ENCODE measurements at regions not wholly inside any gene's neighbourhood (a gene's known extent, or its start where the extent isn't known, plus 50 kb on each side); places are given as distances from the start of the nearest gene placed in this dataset.

GRCh38 chr1:60893136-60893930 is 189.0 kb upstream of the NFIA start:
- H3K4me3 ChIP-seq: no peak overlapping the region
- no peaks in the 10 kb centered on the region for H3K27me3 ChIP-seq
- H3K9ac ChIP-seq: no peak overlapping the region
- no peak for TF ChIP-seq Cebpa-rat (IDR thresholded peaks at IDR 0.05)
- H4K20me1 ChIP-seq: no peaks in the 10 kb centered on the region
- no peak overlapping the region for H3K4me2 ChIP-seq
- peaks cover 0 to 9% (median 0%) of the 10 kb centered on the region in 10 experiments; a peak in 3 of 20 replicates for H3K4me1 ChIP-seq
- no peak overlapping the region for H3K27ac ChIP-seq
- H3K36me3 ChIP-seq: no peaks in the 10 kb centered on the region
- no peaks in the 10 kb centered on the region for H3K9me3 ChIP-seq (replicated peaks in 1 of 11)

GRCh38 chr1:60891765-60892164 is 190.6 kb upstream of the NFIA start:
- Histone ChIP-seq H3K27ac (no peak overlapping the region), H3K9me3 (replicated peaks in 1 of 11) (no peaks in the 10 kb centered on the region), H4K20me1 (no peaks in the 10 kb centered on the region), H3K4me2 (no peak overlapping the region), H3K27me3 (no peaks in the 10 kb centered on the region), H3K4me3 (no peak overlapping the region), H3K4me1 (peaks cover 0 to 9% (median 0%) of the 10 kb centered on the region in 10 experiments; a peak in 3 of 20 replicates), H3K9ac (no peak overlapping the region), H3K36me3 (no peaks in the 10 kb centered on the region)
- no peak for TF ChIP-seq Cebpa-rat (IDR thresholded peaks at IDR 0.05)

- no peak for TF ChIP-seq Cebpa-rat (IDR thresholded peaks at IDR 0.05)
- no peaks in the 10 kb centered on the region for H3K9me3 ChIP-seq (replicated peaks in 1 of 11)
- H4K20me1 ChIP-seq: no peaks in the 10 kb centered on the region
- H3K27me3 ChIP-seq: no peaks in the 10 kb centered on the region
- no peak overlapping the region for H3K27ac ChIP-seq
- H3K4me2 ChIP-seq: no peak overlapping the region
- no peaks in the 10 kb centered on the region for H3K36me3 ChIP-seq
- H3K4me3 ChIP-seq: no peak overlapping the region
- peaks cover 0 to 9% (median 0%) of the 10 kb centered on the region in 10 experiments; a peak in 3 of 20 replicates for H3K4me1 ChIP-seq
- no peak overlapping the region for H3K9ac ChIP-seq
These were observed 191.1 kb upstream of the NFIA start for GRCh38 chr1:60891281-60891680.

GRCh38 chr1:60890664-60891063 is 191.7 kb upstream of the NFIA start:
- Histone ChIP-seq H3K27ac (no peak overlapping the region), H3K4me1 (peaks cover 0 to 9% (median 0%) of the 10 kb centered on the region in 10 experiments; a peak in 3 of 20 replicates), H4K20me1 (no peaks in the 10 kb centered on the region), H3K36me3 (no peaks in the 10 kb centered on the region), H3K9ac (peak overlapping the region in 1 of 11 experiments; percentile 16; a peak in 1 of 22 replicates), H3K4me2 (peak overlapping the region in 2 of 11 experiments; percentile 10 to 33; a peak in 1 of 22 replicates), H3K9me3 (replicated peaks in 1 of 11) (no peaks in the 10 kb centered on the region), H3K27me3 (no peaks in the 10 kb centered on the region), H3K4me3 (no peak overlapping the region)
- no peak for TF ChIP-seq Cebpa-rat (IDR thresholded peaks at IDR 0.05)

GRCh38 chr1:60889709-60890108 is 192.7 kb upstream of the NFIA start:
- Histone ChIP-seq H3K4me2 (no peak overlapping the region), H4K20me1 (no peaks in the 10 kb centered on the region), H3K9me3 (replicated peaks in 1 of 11) (no peaks in the 10 kb centered on the region), H3K4me3 (no peak overlapping the region), H3K27me3 (no peaks in the 10 kb centered on the region), H3K4me1 (peaks cover 0 to 9% (median 0%) of the 10 kb centered on the region in 10 experiments; a peak in 3 of 20 replicates), H3K36me3 (no peaks in the 10 kb centered on the region), H3K27ac (no peak overlapping the region), H3K9ac (no peak overlapping the region)
- no peak for TF ChIP-seq Cebpa-rat (IDR thresholded peaks at IDR 0.05)

- Histone ChIP-seq H3K4me3 (no peak overlapping the region), H4K20me1 (no peaks in the 10 kb centered on the region), H3K4me2 (peak overlapping the region in 2 of 11 experiments; percentile 32 to 33; a peak in 2 of 22 replicates), H3K9me3 (replicated peaks in 1 of 11) (no peaks in the 10 kb centered on the region), H3K36me3 (no peaks in the 10 kb centered on the region), H3K27me3 (no peaks in the 10 kb centered on the region), H3K9ac (no peak overlapping the region), H3K4me1 (peaks cover 0 to 9% (median 0%) of the 10 kb centered on the region in 10 experiments; a peak in 3 of 20 replicates), H3K27ac (no peak overlapping the region)
- no peak for TF ChIP-seq Cebpa-rat (IDR thresholded peaks at IDR 0.05)
These were observed 194.2 kb upstream of the NFIA start for GRCh38 chr1:60888126-60888525.

- peaks cover 0 to 9% (median 0%) of the 10 kb centered on the region in 10 experiments; a peak in 3 of 20 replicates for H3K4me1 ChIP-seq
- no peaks in the 10 kb centered on the region for H3K36me3 ChIP-seq
- no peaks in the 10 kb centered on the region for H4K20me1 ChIP-seq
- H3K27ac ChIP-seq: no peak overlapping the region
- H3K27me3 ChIP-seq: no peaks in the 10 kb centered on the region
- H3K9ac ChIP-seq: no peak overlapping the region
- no peak for TF ChIP-seq Cebpa-rat (IDR thresholded peaks at IDR 0.05)
- no peak overlapping the region for H3K4me2 ChIP-seq
- no peak overlapping the region for H3K4me3 ChIP-seq
- H3K9me3 ChIP-seq (replicated peaks in 1 of 11): no peaks in the 10 kb centered on the region
These were observed 195.5 kb upstream of the NFIA start for GRCh38 chr1:60886793-60887331.

GRCh38 chr1:60886090-60886489 is 196.3 kb upstream of the NFIA start:
- Histone ChIP-seq H3K4me3 (no peak overlapping the region), H3K27me3 (no peaks in the 10 kb centered on the region), H3K27ac (no peak overlapping the region), H3K9me3 (replicated peaks in 1 of 11) (no peaks in the 10 kb centered on the region), H3K4me2 (no peak overlapping the region), H4K20me1 (no peaks in the 10 kb centered on the region), H3K9ac (no peak overlapping the region), H3K4me1 (peaks cover 0 to 9% (median 0%) of the 10 kb centered on the region in 10 experiments; a peak in 3 of 20 replicates), H3K36me3 (no peaks in the 10 kb centered on the region)
- TF ChIP-seq Cebpa-rat (IDR thresholded peaks at IDR 0.05): no peak

GRCh38 chr1:60880202-60880601 is 202.2 kb upstream of the NFIA start:
- H3K4me2 ChIP-seq: no peak overlapping the region
- H3K27me3 ChIP-seq: no peaks in the 10 kb centered on the region
- no peak for TF ChIP-seq Cebpa-rat (IDR thresholded peaks at IDR 0.05)
- H3K9me3 ChIP-seq (replicated peaks in 1 of 11): no peaks in the 10 kb centered on the region
- no peak overlapping the region for H3K4me3 ChIP-seq
- H3K9ac ChIP-seq: no peak overlapping the region
- H3K36me3 ChIP-seq: no peaks in the 10 kb centered on the region
- no peak overlapping the region for H3K27ac ChIP-seq
- no peaks in the 10 kb centered on the region for H4K20me1 ChIP-seq
- peaks cover 0 to 3% (median 0%) of the 10 kb centered on the region in 10 experiments; a peak in 4 of 20 replicates for H3K4me1 ChIP-seq
